ENCODE measurements at regions not wholly inside any gene's neighbourhood (a gene's known extent, or its start where the extent isn't known, plus 50 kb on each side); places are given as distances from the start of the nearest gene placed in this dataset.
"Not testable (repeated sequence)": the region's sequence is repeated elsewhere in the genome, so short reads cannot be mapped to it uniquely, and the experiment has no call there.

GRCh38 chr18:64752707-64753106, 603.8 kb upstream of the LINC00305 start:
- Histone ChIP-seq H3K36me3 (replicated peaks in 1 of 2; ENCODE audit: insufficient read depth in 1 of 2, low read depth in 2 of 2) (no peaks in the 10 kb centered on the region), H3K27ac (no peak overlapping the region), H3K9me3 (no peaks in the 10 kb centered on the region), H3K4me3 (no peak overlapping the region), H3K4me1 (no peaks in the 10 kb centered on the region), H3K27me3 (no peaks in the 10 kb centered on the region)
- intact Hi-C loops (cut with DNase I) = no loop called here
- no peak for TF ChIP-seq POLR2A (IDR thresholded peaks at IDR 0.05)
- TF ChIP-seq CTCF (IDR thresholded peaks at IDR 0.05) = no peak
- 76 to 87% methylated on average over 2 of the region's 2 CpGs for WGBS, 2 donors
- DNase-seq = no peak
- ATAC-seq = no peak

- H3K9me3 ChIP-seq = no peaks in the 10 kb centered on the region
- no peak overlapping the region for H3K4me3 ChIP-seq
- DNase-seq (no peak), ATAC-seq (no peak)
- no peak overlapping the region for H3K27ac ChIP-seq
- no peaks in the 10 kb centered on the region for H3K36me3 ChIP-seq (replicated peaks in 1 of 2; ENCODE audit: insufficient read depth in 1 of 2, low read depth in 2 of 2)
- H3K4me1 ChIP-seq = no peaks in the 10 kb centered on the region
- intact Hi-C loops (cut with DNase I) = no loop called here
- 39 to 45% methylated on average over 2 of the region's 2 CpGs for WGBS, 2 donors
- no peaks in the 10 kb centered on the region for H3K27me3 ChIP-seq
- TF ChIP-seq POLR2A (IDR thresholded peaks at IDR 0.05) (no peak), CTCF (IDR thresholded peaks at IDR 0.05) (no peak)
These were observed 601.0 kb upstream of the LINC00305 start for GRCh38 chr18:64749884-64750283.

GRCh38 chr18:64747803-64748202, 598.9 kb upstream of the LINC00305 start:
- no peaks in the 10 kb centered on the region for H3K36me3 ChIP-seq (replicated peaks in 1 of 2; ENCODE audit: insufficient read depth in 1 of 2, low read depth in 2 of 2)
- no peak overlapping the region for H3K27ac ChIP-seq
- H3K9me3 ChIP-seq = no peaks in the 10 kb centered on the region
- H3K4me3 ChIP-seq = no peak overlapping the region
- intact Hi-C loops (cut with DNase I) = no loop called here
- no peaks in the 10 kb centered on the region for H3K4me1 ChIP-seq
- DNase-seq = no peak
- H3K27me3 ChIP-seq = no peaks in the 10 kb centered on the region
- ATAC-seq = no peak
- TF ChIP-seq POLR2A (IDR thresholded peaks at IDR 0.05) (no peak), CTCF (IDR thresholded peaks at IDR 0.05) (no peak)

GRCh38 chr18:64742898-64743297, 594.0 kb upstream of the LINC00305 start:
- no peak overlapping the region for H3K4me3 ChIP-seq
- no peak overlapping the region for H3K27ac ChIP-seq
- no peaks in the 10 kb centered on the region for H3K36me3 ChIP-seq (replicated peaks in 1 of 2; ENCODE audit: insufficient read depth in 1 of 2, low read depth in 2 of 2)
- ATAC-seq (no peak), DNase-seq (no peak)
- H3K9me3 ChIP-seq = no peaks in the 10 kb centered on the region
- TF ChIP-seq POLR2A (IDR thresholded peaks at IDR 0.05) (no peak), CTCF (IDR thresholded peaks at IDR 0.05) (no peak)
- peaks cover 0 to 3% of the 10 kb centered on the region in 2 donors for H3K27me3 ChIP-seq
- H3K4me1 ChIP-seq = no peaks in the 10 kb centered on the region
- intact Hi-C loops (cut with DNase I) = no loop called here

- TF ChIP-seq POLR2A (IDR thresholded peaks at IDR 0.05) (no peak), CTCF (IDR thresholded peaks at IDR 0.05) (no peak)
- intact Hi-C loops (cut with DNase I) = no loop called here
- H3K4me3 ChIP-seq = no peak overlapping the region
- 78 to 79% methylated on average over 2 of the region's 2 CpGs for WGBS, 2 donors
- no peak for DNase-seq
- H3K9me3 ChIP-seq = no peaks in the 10 kb centered on the region
- no peaks in the 10 kb centered on the region for H3K4me1 ChIP-seq
- no peaks in the 10 kb centered on the region for H3K36me3 ChIP-seq (replicated peaks in 1 of 2; ENCODE audit: insufficient read depth in 1 of 2, low read depth in 2 of 2)
- no peak for ATAC-seq
- peaks cover 0 to 3% of the 10 kb centered on the region in 2 donors for H3K27me3 ChIP-seq
- no peak overlapping the region for H3K27ac ChIP-seq
These were observed 585.2 kb upstream of the LINC00305 start for GRCh38 chr18:64734063-64734462.

- intact Hi-C loops (cut with DNase I); H3K27ac ChIP-seq; H3K4me1 ChIP-seq; DNase-seq; H3K9me3 ChIP-seq; H3K4me3 ChIP-seq; H3K27me3 ChIP-seq; H3K36me3 ChIP-seq (replicated peaks in 1 of 2; ENCODE audit: insufficient read depth in 1 of 2, low read depth in 2 of 2); ATAC-seq: not testable (repeated sequence)
- WGBS, 2 donors = 90 to 98% methylated on average over 17 to 24 of the region's 39 CpGs
These were observed 576.8 kb upstream of the LINC00305 start for GRCh38 chr18:64725657-64726056.

Data from body of pancreas (tissue), 4 donors.